ENCODE measurements at regions not wholly inside any gene's neighbourhood (a gene's known extent, or its start where the extent isn't known, plus 50 kb on each side); places are given as distances from the start of the nearest gene placed in this dataset.

- BruUV-seq (replicated peaks), result no TSS peak
- POLR2A ChIA-PET, result no interaction called here
- no peaks in the 10 kb centered on the region for H3K9me1 ChIP-seq (replicated peaks; ENCODE audit: control insufficient read depth, extremely low read depth, insufficient read depth, low read length)
- H3K4me3 ChIP-seq (replicated peaks in 1 of 3; ENCODE audit: insufficient read depth in 1 of 3, low read depth in 1 of 3, low read length in 3 of 3), result no peak overlapping the region
- FAIRE-seq, result no peak
- CTCF ChIA-PET, result no interaction called here
- no peaks in the 10 kb centered on the region for H3K27me3 ChIP-seq (ENCODE audit: control insufficient read depth in 2 of 2, insufficient read depth in 2 of 2, low read length in 2 of 2)
- no peaks in the 10 kb centered on the region for H4K20me1 ChIP-seq (replicated peaks; ENCODE audit: control insufficient read depth, extremely low read depth, insufficient read depth, low read length)
- H3K9me3 ChIP-seq (replicated peaks; ENCODE audit: control insufficient read depth, insufficient read depth, low read length), result no peaks in the 10 kb centered on the region
- H3K36me3 ChIP-seq (ENCODE audit: control insufficient read depth in 2 of 2, extremely low read depth in 1 of 2, insufficient read depth in 2 of 2, low read length in 2 of 2), result no peaks in the 10 kb centered on the region
- no peaks in the 10 kb centered on the region for H3K79me2 ChIP-seq (ENCODE audit: control insufficient read depth, insufficient read depth, low read length)
- H3K4me1 ChIP-seq (ENCODE audit: control insufficient read depth, extremely low read depth, insufficient read depth, low read length), result no peaks in the 10 kb centered on the region
- DNase-seq (ENCODE audit: low read depth, low spot score), result no peak
- dilution Hi-C loops (cut with MboI; ENCODE audit: extremely low pct_ligation_motif_present, low sequenced_read_pairs) (no loop called here), intact Hi-C loops (cut with micrococcal nuclease) (no loop called here)
- no peak overlapping the region for H3K9ac ChIP-seq (replicated peaks; ENCODE audit: extremely low read depth, insufficient read depth, low read length)
- TF ChIP-seq GATA2 (IDR thresholded peaks at IDR 0.05; ENCODE audit: insufficient read depth, insufficient read length, low read depth, low read length) (no peak), MAX (IDR thresholded peaks at IDR 0.05; ENCODE audit: insufficient read depth, insufficient read length) (no peak), EZH2 (IDR thresholded peaks at IDR 0.05; ENCODE audit: borderline replicate concordance, low read depth, low read length, severe bottlenecking) (no peak), JUN (IDR thresholded peaks at IDR 0.05; ENCODE audit: borderline replicate concordance, insufficient read depth, insufficient read length, low read depth) (no peak)
- no peak overlapping the region for H3K27ac ChIP-seq (ENCODE audit: insufficient read depth, low read depth, low read length)
- no peak overlapping the region for H2AFZ ChIP-seq (ENCODE audit: low read depth, low read length)
- no peak overlapping the region for H3K4me2 ChIP-seq (ENCODE audit: insufficient read depth, low read length)
Measured at GRCh38 chr19:28504139-28504538, 708.8 kb downstream of the UQCRFS1 start.

GRCh38 chr19:28502879-28503734 is 709.8 kb downstream of the UQCRFS1 start:
- no peaks in the 10 kb centered on the region for H3K79me2 ChIP-seq (ENCODE audit: control insufficient read depth, insufficient read depth, low read length)
- BruUV-seq (replicated peaks), result no TSS peak
- dilution Hi-C loops (cut with MboI; ENCODE audit: extremely low pct_ligation_motif_present, low sequenced_read_pairs) (no loop called here), intact Hi-C loops (cut with micrococcal nuclease) (no loop called here)
- H3K4me2 ChIP-seq (ENCODE audit: insufficient read depth, low read length), result no peak overlapping the region
- no peak overlapping the region for H3K9ac ChIP-seq (replicated peaks; ENCODE audit: extremely low read depth, insufficient read depth, low read length)
- H3K27me3 ChIP-seq (ENCODE audit: control insufficient read depth in 2 of 2, insufficient read depth in 2 of 2, low read length in 2 of 2), result no peaks in the 10 kb centered on the region
- TF ChIP-seq FOS (IDR thresholded peaks at IDR 0.05; ENCODE audit: borderline replicate concordance, insufficient read depth, low read length) (no peak), GATA2 (IDR thresholded peaks at IDR 0.05; ENCODE audit: insufficient read depth, insufficient read length, low read depth, low read length) (no peak), POLR2AphosphoS5 (IDR thresholded peaks at IDR 0.05; ENCODE audit: insufficient read depth, low read depth, low read length) (no peak), MYC (IDR thresholded peaks at IDR 0.05; ENCODE audit: low read depth, low read length) (no peak), EZH2 (IDR thresholded peaks at IDR 0.05; ENCODE audit: borderline replicate concordance, low read depth, low read length, severe bottlenecking) (no peak), MAX (IDR thresholded peaks at IDR 0.05; ENCODE audit: insufficient read depth, insufficient read length) (no peak), POLR2A (IDR thresholded peaks at IDR 0.05; ENCODE audit: low read depth, low read length) (no peak), JUN (IDR thresholded peaks at IDR 0.05; ENCODE audit: borderline replicate concordance, insufficient read depth, insufficient read length, low read depth) (no peak)
- H3K36me3 ChIP-seq (ENCODE audit: control insufficient read depth in 2 of 2, extremely low read depth in 1 of 2, insufficient read depth in 2 of 2, low read length in 2 of 2), result no peaks in the 10 kb centered on the region
- no peaks in the 10 kb centered on the region for H3K9me3 ChIP-seq (replicated peaks; ENCODE audit: control insufficient read depth, insufficient read depth, low read length)
- DNase-seq (ENCODE audit: low read depth, low spot score) (no peak), FAIRE-seq (no peak)
- H2AFZ ChIP-seq (ENCODE audit: low read depth, low read length), result no peak overlapping the region
- H3K27ac ChIP-seq (ENCODE audit: insufficient read depth, low read depth, low read length), result no peak overlapping the region
- no peaks in the 10 kb centered on the region for H4K20me1 ChIP-seq (replicated peaks; ENCODE audit: control insufficient read depth, extremely low read depth, insufficient read depth, low read length)
- no peak overlapping the region for H3K4me3 ChIP-seq (replicated peaks in 1 of 3; ENCODE audit: insufficient read depth in 1 of 3, low read depth in 1 of 3, low read length in 3 of 3)
- ChIA-PET CTCF (no interaction called here), POLR2A (no interaction called here)
- no peaks in the 10 kb centered on the region for H3K4me1 ChIP-seq (ENCODE audit: control insufficient read depth, extremely low read depth, insufficient read depth, low read length)
- H3K9me1 ChIP-seq (replicated peaks; ENCODE audit: control insufficient read depth, extremely low read depth, insufficient read depth, low read length), result no peaks in the 10 kb centered on the region

Measured in endothelial cell of umbilical vein (primary cell).